ENCODE measurements at regions not wholly inside any gene's neighbourhood (a gene's known extent, or its start where the extent isn't known, plus 50 kb on each side); places are given as distances from the start of the nearest gene placed in this dataset.

GRCh38 chr5:101103874-101104273 is 200.8 kb upstream of the ST8SIA4 start:
- TF ChIP-seq CTCF (IDR thresholded peaks at IDR 0.05; ENCODE audit: partially characterized antibody, unreplicated experiment) = no peak
- Mint-ChIP-seq H3K4me1 (ENCODE audit: low read depth, unreplicated experiment) (no peaks in the 10 kb centered on the region), H3K36me3 (ENCODE audit: unreplicated experiment) (no peaks in the 10 kb centered on the region), H3K9me3 (ENCODE audit: unreplicated experiment) (peaks cover 2% of the 10 kb centered on the region), H3K4me3 (ENCODE audit: unreplicated experiment) (no peak overlapping the region), H3K27me3 (ENCODE audit: unreplicated experiment) (no peaks in the 10 kb centered on the region), H3K27ac (ENCODE audit: unreplicated experiment) (no peak overlapping the region)
- DNase-seq = no peak

GRCh38 chr5:101102506-101102905 is 199.4 kb upstream of the ST8SIA4 start:
- Mint-ChIP-seq H3K4me1 (ENCODE audit: low read depth, unreplicated experiment) (no peaks in the 10 kb centered on the region), H3K4me3 (ENCODE audit: unreplicated experiment) (no peak overlapping the region), H3K9me3 (ENCODE audit: unreplicated experiment) (peaks cover 2% of the 10 kb centered on the region), H3K36me3 (ENCODE audit: unreplicated experiment) (no peaks in the 10 kb centered on the region), H3K27me3 (ENCODE audit: unreplicated experiment) (no peaks in the 10 kb centered on the region), H3K27ac (ENCODE audit: unreplicated experiment) (no peak overlapping the region)
- no peak for DNase-seq
- no peak for TF ChIP-seq CTCF (IDR thresholded peaks at IDR 0.05; ENCODE audit: partially characterized antibody, unreplicated experiment)

GRCh38 chr5:101091902-101092301 is 188.8 kb upstream of the ST8SIA4 start:
- TF ChIP-seq CTCF (IDR thresholded peaks at IDR 0.05; ENCODE audit: partially characterized antibody, unreplicated experiment) = no peak
- Mint-ChIP-seq H3K4me3 (ENCODE audit: unreplicated experiment) (no peak overlapping the region), H3K4me1 (ENCODE audit: low read depth, unreplicated experiment) (no peaks in the 10 kb centered on the region), H3K27ac (ENCODE audit: unreplicated experiment) (no peak overlapping the region), H3K9me3 (ENCODE audit: unreplicated experiment) (no peaks in the 10 kb centered on the region), H3K36me3 (ENCODE audit: unreplicated experiment) (no peaks in the 10 kb centered on the region), H3K27me3 (ENCODE audit: unreplicated experiment) (no peaks in the 10 kb centered on the region)
- DNase-seq = no peak

GRCh38 chr5:101084353-101084752 is 181.3 kb upstream of the ST8SIA4 start:
- no peak for DNase-seq
- no peaks in the 10 kb centered on the region for H3K9me3 Mint-ChIP-seq (ENCODE audit: unreplicated experiment)
- no peaks in the 10 kb centered on the region for H3K36me3 Mint-ChIP-seq (ENCODE audit: unreplicated experiment)
- H3K4me3 Mint-ChIP-seq (ENCODE audit: unreplicated experiment) = no peak overlapping the region
- H3K4me1 Mint-ChIP-seq (ENCODE audit: low read depth, unreplicated experiment) = no peaks in the 10 kb centered on the region
- H3K27me3 Mint-ChIP-seq (ENCODE audit: unreplicated experiment) = no peaks in the 10 kb centered on the region
- no peak for TF ChIP-seq CTCF (IDR thresholded peaks at IDR 0.05; ENCODE audit: partially characterized antibody, unreplicated experiment)
- H3K27ac Mint-ChIP-seq (ENCODE audit: unreplicated experiment) = no peak overlapping the region

GRCh38 chr5:101080462-101081240 is 177.6 kb upstream of the ST8SIA4 start:
- Mint-ChIP-seq H3K4me3 (ENCODE audit: unreplicated experiment) (no peak overlapping the region), H3K9me3 (ENCODE audit: unreplicated experiment) (no peaks in the 10 kb centered on the region), H3K36me3 (ENCODE audit: unreplicated experiment) (no peaks in the 10 kb centered on the region), H3K27me3 (ENCODE audit: unreplicated experiment) (no peaks in the 10 kb centered on the region), H3K27ac (ENCODE audit: unreplicated experiment) (no peak overlapping the region), H3K4me1 (ENCODE audit: low read depth, unreplicated experiment) (no peaks in the 10 kb centered on the region)
- no peak for DNase-seq
- TF ChIP-seq CTCF (IDR thresholded peaks at IDR 0.05; ENCODE audit: partially characterized antibody, unreplicated experiment) = no peak

Data from glutamatergic neuron (in vitro differentiated cells).